SK-N-MC (cell line): ENCODE measurements at regions not wholly inside any gene's neighbourhood (a gene's known extent, or its start where the extent isn't known, plus 50 kb on each side); places are given as distances from the start of the nearest gene placed in this dataset.

Source experiments
- EZH2 ChIP-seq: fragments of 200-600 bp; sonication (generic); IDR thresholded peaks from one replicate; pipeline ENCODE4 v1.6.1; 2017; ENCODE audit warnings: antibody characterized with exemption
- FOXP2 ChIP-seq: optimal IDR thresholded peaks from 2 replicates; pipeline ENCODE3; 2011; ENCODE audit warnings: mild to moderate bottlenecking, moderate library complexity; ENCODE audit not compliant: insufficient read depth; ENCODE audit errors: extremely low read length, control extremely low read depth

GRCh38 chr3:148078658-148079057, 619.0 kb upstream of the AGTR1 start:
- no peak for TF ChIP-seq EZH2
- TF ChIP-seq FOXP2, result no peak
